HEK293T (cell line): ENCODE measurements at regions not wholly inside any gene's neighbourhood (a gene's known extent, or its start where the extent isn't known, plus 50 kb on each side); places are given as distances from the start of the nearest gene placed in this dataset.

Experiments
- BHLHE40 ChIP-seq: fragments of 450-650 bp; IDR thresholded peaks from 2 replicates; pipeline ENCODE4 v1.6.1; 2016; ENCODE audit warnings: mild to moderate bottlenecking, moderate library complexity, borderline replicate concordance
- FOXA1 ChIP-seq: fragments of 450-650 bp; IDR thresholded peaks from 2 replicates; pipeline ENCODE4 v1.6.1; 2016; ENCODE audit warnings: mild to moderate bottlenecking
- NFRKB ChIP-seq: fragments of 450-650 bp; IDR thresholded peaks from 2 replicates; pipeline ENCODE4 v1.6.1; 2016; ENCODE audit warnings: mild to moderate bottlenecking, moderate library complexity
- SP1 ChIP-seq: fragments of 450-650 bp; IDR thresholded peaks from 2 replicates; pipeline ENCODE4 v1.6.1; 2017
- TARDBP ChIP-seq: fragments of 450-650 bp; IDR thresholded peaks from 2 replicates; pipeline ENCODE4 v1.6.1; 2016

DNA sequence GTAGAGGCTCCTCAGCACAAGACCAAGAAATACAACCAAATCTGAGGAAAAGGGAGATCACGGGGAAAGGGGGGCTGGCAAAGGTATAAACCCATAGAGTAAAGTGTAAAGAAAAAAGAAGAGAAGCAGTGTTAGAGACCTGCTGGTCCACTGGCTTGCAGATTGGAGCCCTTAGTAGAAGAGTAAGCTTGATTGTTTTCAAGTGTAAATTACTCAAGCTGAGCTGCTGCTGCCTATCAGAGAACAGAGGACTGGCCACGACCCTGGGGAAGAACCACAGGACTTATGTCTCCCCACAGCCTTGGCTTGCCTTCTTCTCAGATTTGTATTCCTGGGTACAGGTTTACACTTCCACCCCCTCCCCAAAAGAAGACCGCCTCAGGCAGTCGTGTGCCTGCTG is 294.2 kb downstream of the LMX1A start:
- TF ChIP-seq SP1 (no peak), BHLHE40 (no peak), FOXA1 (no peak), TARDBP (no peak), NFRKB (no peak)
